Mesothelial cell of epicardium (in vitro differentiated cells): ENCODE measurements at regions not wholly inside any gene's neighbourhood (a gene's known extent, or its start where the extent isn't known, plus 50 kb on each side); places are given as distances from the start of the nearest gene placed in this dataset. TPM values are rescaled to one million over a fixed set of nuclear protein-coding genes. Genes with fewer than 3 reads are reported as not detected.

Experiments
- DNase-seq, 2 experiments: peaks; one replicate each; pipeline ENCODE4 v3.0.0; 2021; ENCODE audit warnings: low spot score in 2 of 2; ENCODE audit not compliant: unreplicated experiment in 2 of 2
- H3K27ac Mint-ChIP-seq: 2 replicates; pipeline ENCODE4 v1.8.0; 2021; ENCODE audit warnings: mixed read lengths
- H3K27me3 Mint-ChIP-seq: 2 replicates; pipeline ENCODE4 v1.8.0; 2021; ENCODE audit warnings: low read depth, mixed read lengths
- H3K36me3 Mint-ChIP-seq: 2 replicates; pipeline ENCODE4 v1.8.0; 2021; ENCODE audit warnings: mixed read lengths
- H3K4me1 Mint-ChIP-seq: 2 replicates; pipeline ENCODE4 v1.8.0; 2021; ENCODE audit warnings: mixed read lengths
- H3K4me3 Mint-ChIP-seq: 2 replicates; pipeline ENCODE4 v1.8.0; 2021; ENCODE audit warnings: mild to moderate bottlenecking, moderate library complexity, mixed read lengths
- H3K9me3 Mint-ChIP-seq: 2 replicates; pipeline ENCODE4 v1.8.0; 2021; ENCODE audit warnings: mixed read lengths
- microRNA-seq: library from miRNA; unstranded; fragments of <30 nt; microRNA quantifications from one replicate; pipeline ENCODE4 v1.2.0, GENCODE V29; 2021; ENCODE audit warnings: inconsistent platforms, mixed read lengths
- TF ChIP-seq, protein P1 (sequence below): fragments of 200-600 bp; sonication (generic); IDR thresholded peaks from one replicate; pipeline ENCODE4 v1.5.0; 2021; ENCODE audit warnings: antibody characterized with exemption; ENCODE audit not compliant: unreplicated experiment

DNA sequence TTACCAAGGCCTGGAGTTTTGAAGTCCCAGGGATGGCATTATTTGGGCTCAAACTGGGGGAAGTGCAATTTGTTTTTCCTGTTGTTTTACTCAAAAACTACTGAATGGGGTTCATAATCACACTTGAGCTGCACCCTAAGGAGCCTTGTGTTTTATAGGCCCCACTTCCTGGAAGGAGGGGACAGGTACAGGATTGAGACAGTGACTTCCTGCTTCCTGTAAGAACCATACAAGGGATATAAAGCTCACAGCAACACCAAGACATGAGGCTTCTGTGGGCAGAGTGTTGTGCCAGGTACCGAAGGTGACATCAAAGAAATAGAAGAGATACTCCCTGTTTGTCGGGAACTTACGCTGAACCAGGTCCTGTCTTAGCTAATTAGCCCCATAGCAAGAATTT is 70.4 kb upstream of the SKOR2 start:
- H3K4me1 Mint-ChIP-seq, result no peaks in the 10 kb centered on the region
- no peaks in the 10 kb centered on the region for H3K9me3 Mint-ChIP-seq
- peaks cover 57% of the 10 kb centered on the region for H3K27me3 Mint-ChIP-seq
- no peak overlapping the region for H3K27ac Mint-ChIP-seq
- no peaks in the 10 kb centered on the region for H3K36me3 Mint-ChIP-seq
- TF ChIP-seq, protein P1, sequence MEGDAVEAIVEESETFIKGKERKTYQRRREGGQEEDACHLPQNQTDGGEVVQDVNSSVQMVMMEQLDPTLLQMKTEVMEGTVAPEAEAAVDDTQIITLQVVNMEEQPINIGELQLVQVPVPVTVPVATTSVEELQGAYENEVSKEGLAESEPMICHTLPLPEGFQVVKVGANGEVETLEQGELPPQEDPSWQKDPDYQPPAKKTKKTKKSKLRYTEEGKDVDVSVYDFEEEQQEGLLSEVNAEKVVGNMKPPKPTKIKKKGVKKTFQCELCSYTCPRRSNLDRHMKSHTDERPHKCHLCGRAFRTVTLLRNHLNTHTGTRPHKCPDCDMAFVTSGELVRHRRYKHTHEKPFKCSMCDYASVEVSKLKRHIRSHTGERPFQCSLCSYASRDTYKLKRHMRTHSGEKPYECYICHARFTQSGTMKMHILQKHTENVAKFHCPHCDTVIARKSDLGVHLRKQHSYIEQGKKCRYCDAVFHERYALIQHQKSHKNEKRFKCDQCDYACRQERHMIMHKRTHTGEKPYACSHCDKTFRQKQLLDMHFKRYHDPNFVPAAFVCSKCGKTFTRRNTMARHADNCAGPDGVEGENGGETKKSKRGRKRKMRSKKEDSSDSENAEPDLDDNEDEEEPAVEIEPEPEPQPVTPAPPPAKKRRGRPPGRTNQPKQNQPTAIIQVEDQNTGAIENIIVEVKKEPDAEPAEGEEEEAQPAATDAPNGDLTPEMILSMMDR, result no peak
- H3K4me3 Mint-ChIP-seq, result no peak overlapping the region
- no peak for DNase-seq

DNA sequence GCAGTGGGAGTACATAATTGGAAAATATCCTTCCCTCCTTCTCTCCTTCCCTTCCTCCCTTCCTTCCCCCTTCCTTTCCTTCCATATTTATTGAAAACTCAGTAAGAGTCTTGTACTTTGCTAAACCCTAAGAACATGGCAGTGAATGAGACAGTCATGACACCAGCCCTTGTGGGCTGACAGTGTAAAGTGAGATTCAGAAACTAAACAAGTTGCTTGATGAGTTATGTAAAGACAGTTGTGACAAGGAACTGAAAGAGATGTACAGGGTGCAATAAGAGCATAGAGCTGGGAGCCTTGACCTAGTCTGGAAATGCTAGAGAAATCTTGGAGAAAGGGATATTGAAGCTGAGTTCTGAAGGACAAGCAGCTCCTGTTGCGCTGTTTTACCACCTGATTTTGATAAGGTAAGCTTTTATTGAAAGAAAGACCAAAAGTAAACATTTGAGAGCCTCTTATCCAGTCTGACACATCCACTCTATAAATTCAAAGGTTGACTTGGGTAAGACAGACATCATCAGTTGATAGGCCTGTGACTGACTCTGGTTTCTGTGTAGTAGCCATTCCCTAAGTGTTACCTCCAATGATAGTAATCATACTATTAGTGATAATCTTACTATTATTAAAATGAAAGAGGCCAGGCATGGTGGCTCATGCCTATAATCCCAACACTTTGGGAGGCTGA is 66.5 kb upstream of the SKOR2 start:
- TF ChIP-seq, protein P1, result no peak
- no peak for DNase-seq
- H3K4me3 Mint-ChIP-seq, result no peak overlapping the region
- H3K4me1 Mint-ChIP-seq, result no peaks in the 10 kb centered on the region
- no peak overlapping the region for H3K27ac Mint-ChIP-seq
- H3K36me3 Mint-ChIP-seq, result no peaks in the 10 kb centered on the region
- H3K9me3 Mint-ChIP-seq, result no peaks in the 10 kb centered on the region
- peaks cover 62% of the 10 kb centered on the region for H3K27me3 Mint-ChIP-seq

DNA sequence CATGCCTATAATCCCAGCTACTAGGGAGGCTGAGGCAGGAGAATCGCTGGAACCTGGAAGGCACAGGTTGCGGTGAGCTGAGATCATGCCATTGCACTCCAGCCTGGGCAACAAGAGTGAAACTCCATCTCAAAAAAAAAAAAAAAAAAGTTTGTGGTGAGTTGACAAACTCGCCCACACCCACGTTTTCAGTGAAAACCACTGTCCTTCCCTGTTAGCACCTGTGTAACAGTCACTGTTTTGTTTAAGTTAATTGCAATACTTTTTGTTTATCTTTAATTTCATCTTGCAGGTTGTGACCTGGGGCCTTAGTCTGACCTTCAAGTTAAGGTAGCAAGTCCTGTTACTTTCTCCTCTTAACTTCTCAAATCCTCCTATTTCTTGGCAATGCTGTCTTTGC is 65.5 kb upstream of the SKOR2 start:
- no peaks in the 10 kb centered on the region for H3K4me1 Mint-ChIP-seq
- no peak overlapping the region for H3K27ac Mint-ChIP-seq
- H3K27me3 Mint-ChIP-seq, result peaks cover 64% of the 10 kb centered on the region
- no peaks in the 10 kb centered on the region for H3K36me3 Mint-ChIP-seq
- H3K9me3 Mint-ChIP-seq, result no peaks in the 10 kb centered on the region
- TF ChIP-seq, protein P1, result no peak
- H3K4me3 Mint-ChIP-seq, result no peak overlapping the region
- no peak for DNase-seq

DNA sequence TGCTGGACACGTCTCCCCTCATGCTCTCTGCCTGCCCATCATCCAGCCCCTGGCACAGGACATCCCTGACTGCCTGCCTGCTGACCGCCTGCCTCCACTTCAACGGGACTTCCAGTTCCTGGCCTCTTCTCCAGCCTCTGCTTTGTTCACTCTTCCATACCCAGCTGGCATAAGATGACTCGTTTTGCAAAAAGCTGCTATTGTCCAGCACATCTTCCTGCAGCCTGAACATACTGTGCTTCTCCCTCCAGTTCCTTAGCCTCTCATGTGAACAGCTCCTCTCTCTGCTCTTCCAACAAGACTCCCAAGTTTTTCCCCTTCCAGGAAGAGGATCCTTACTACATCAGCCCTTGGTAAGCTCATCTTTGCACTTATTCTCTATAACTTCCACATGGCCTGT is 62.4 kb upstream of the SKOR2 start:
- Mint-ChIP-seq H3K4me3 (no peak overlapping the region), H3K9me3 (no peaks in the 10 kb centered on the region), H3K27ac (no peak overlapping the region), H3K27me3 (peaks cover 67% of the 10 kb centered on the region), H3K4me1 (no peaks in the 10 kb centered on the region), H3K36me3 (no peaks in the 10 kb centered on the region)
- no peak for DNase-seq
- TF ChIP-seq, protein P1, result no peak

DNA sequence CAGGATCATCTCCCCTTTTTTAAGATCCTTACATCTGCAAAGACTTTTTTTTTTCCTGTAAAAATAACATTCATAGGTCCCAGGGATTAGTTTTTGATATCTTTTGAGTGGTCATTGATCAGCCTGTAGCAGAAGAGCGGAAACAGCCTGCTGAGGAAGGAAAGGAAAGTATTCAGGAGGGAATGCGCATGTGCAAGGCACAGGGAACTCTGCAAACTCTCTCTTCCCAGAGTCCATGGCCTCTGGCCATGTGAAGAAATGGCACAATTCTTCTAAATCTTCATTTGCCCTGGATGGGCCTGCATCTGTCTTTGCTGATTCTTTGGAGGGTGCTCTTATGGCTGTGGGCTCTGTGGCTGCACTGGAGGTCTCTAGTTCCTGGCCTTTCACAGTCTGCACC is 60.1 kb upstream of the SKOR2 start:
- Mint-ChIP-seq H3K36me3 (no peaks in the 10 kb centered on the region), H3K9me3 (no peaks in the 10 kb centered on the region), H3K27me3 (peaks cover 62% of the 10 kb centered on the region), H3K4me3 (no peak overlapping the region), H3K27ac (no peak overlapping the region), H3K4me1 (no peaks in the 10 kb centered on the region)
- DNase-seq, result no peak
- TF ChIP-seq, protein P1, result no peak

Small RNA genes in the stretch of these regions (microRNA-seq; reads per million reads assigned to microRNA genes)
- gene MIR4527, result not detected
